Smooth muscle cell (in vitro differentiated cells): ENCODE measurements at regions not wholly inside any gene's neighbourhood (a gene's known extent, or its start where the extent isn't known, plus 50 kb on each side); places are given as distances from the start of the nearest gene placed in this dataset.

ENCODE experiments used
- DNase-seq: peaks from one replicate; lab custom pipeline; 2025; ENCODE audit not compliant: unreplicated experiment; lab: John Stamatoyannopoulos, UW
- H2AFZ ChIP-seq: fragments of 200-600 bp; sonication (generic); 2 replicates; pipeline ENCODE4 v1.6.0; 2016; ENCODE audit warnings: antibody characterized with exemption, low read depth, mild to moderate bottlenecking
- H3F3A ChIP-seq: fragments of 200-600 bp; sonication (generic); 2 replicates; pipeline ENCODE4 v1.6.0; 2017; ENCODE audit warnings: antibody characterized with exemption, low read depth
- H3K27ac ChIP-seq: fragments of 200-600 bp; sonication (generic); 2 replicates; pipeline ENCODE4 v1.5.1; 2016; ENCODE audit warnings: low read depth, mild to moderate bottlenecking
- H3K27me3 ChIP-seq: fragments of 200-600 bp; sonication (generic); 2 replicates; pipeline ENCODE4 v1.6.1; 2016; ENCODE audit warnings: low read depth, mild to moderate bottlenecking
- H3K36me3 ChIP-seq: fragments of 200-600 bp; sonication (generic); 2 replicates; pipeline ENCODE4 v1.5.1; 2016; ENCODE audit warnings: low read depth
- H3K4me1 ChIP-seq: fragments of 200-600 bp; sonication (generic); 2 replicates; pipeline ENCODE4 v1.5.1; 2016; ENCODE audit warnings: low read depth
- H3K4me2 ChIP-seq: fragments of 200-600 bp; sonication (generic); 2 replicates; pipeline ENCODE4 v1.6.0; 2016; ENCODE audit warnings: mild to moderate bottlenecking
- H3K4me3 ChIP-seq: fragments of 200-600 bp; sonication (generic); 2 replicates; pipeline ENCODE4 v1.5.1; 2016; ENCODE audit warnings: mild to moderate bottlenecking
- H3K79me2 ChIP-seq: fragments of 200-600 bp; sonication (generic); 2 replicates; pipeline ENCODE4 v1.6.0; 2016; ENCODE audit warnings: low read depth, mild to moderate bottlenecking
- H3K9ac ChIP-seq: fragments of 200-600 bp; sonication (generic); 2 replicates; pipeline ENCODE4 v1.6.0; 2016; ENCODE audit warnings: low read depth
- H3K9me3 ChIP-seq: fragments of 200-600 bp; sonication (generic); replicated peaks from 2 replicates; pipeline ENCODE4 v1.5.1; 2016; ENCODE audit warnings: low read depth
- H4K20me1 ChIP-seq: fragments of 200-600 bp; sonication (generic); 2 replicates; pipeline ENCODE4 v1.6.0; 2016; ENCODE audit warnings: low read depth
- CTCF ChIP-seq: fragments of 200-600 bp; sonication (generic); IDR thresholded peaks from 2 replicates; pipeline ENCODE4 v1.5.1; 2017; ENCODE audit warnings: borderline replicate concordance, mild to moderate bottlenecking, antibody characterized with exemption; ENCODE audit not compliant: insufficient read depth, poor library complexity, severe bottlenecking
- WGBS: methylation state at CpG from one replicate; pipeline ENCODE4 v1.1.7; 2016; ENCODE audit warnings: low lambda C conversion rate; 5-methylcytosine and 5-hydroxymethylcytosine counted together

GRCh38 chr20:11604339-11604738 is 313.4 kb upstream of the BTBD3 start:
- Histone ChIP-seq H3K4me1 (no peaks in the 10 kb centered on the region), H2AFZ (no peak overlapping the region), H3K36me3 (no peaks in the 10 kb centered on the region), H3K79me2 (no peaks in the 10 kb centered on the region), H4K20me1 (no peaks in the 10 kb centered on the region), H3K4me2 (no peak overlapping the region), H3K27ac (no peak overlapping the region), H3K27me3 (no peaks in the 10 kb centered on the region), H3K4me3 (no peak overlapping the region), H3K9me3 (no peaks in the 10 kb centered on the region), H3F3A (no peaks in the 10 kb centered on the region), H3K9ac (no peak overlapping the region)
- 85% methylated on average over 1 of the region's 1 CpG for WGBS
- TF ChIP-seq CTCF, result no peak
- DNase-seq, result no peak

- no peak for DNase-seq
- TF ChIP-seq CTCF, result no peak
- H2AFZ ChIP-seq, result no peak overlapping the region
- no peaks in the 10 kb centered on the region for H3K4me1 ChIP-seq
- H3K4me3 ChIP-seq, result no peak overlapping the region
- no peaks in the 10 kb centered on the region for H3K36me3 ChIP-seq
- no peaks in the 10 kb centered on the region for H3K9me3 ChIP-seq
- no peak overlapping the region for H3K27ac ChIP-seq
- no peaks in the 10 kb centered on the region for H3K27me3 ChIP-seq
- no peak overlapping the region for H3K9ac ChIP-seq
- 98% methylated on average over 5 of the region's 5 CpGs for WGBS
- H3K4me2 ChIP-seq, result no peak overlapping the region
- H4K20me1 ChIP-seq, result no peaks in the 10 kb centered on the region
- no peaks in the 10 kb centered on the region for H3K79me2 ChIP-seq
- H3F3A ChIP-seq, result no peaks in the 10 kb centered on the region
These were observed 310.6 kb upstream of the BTBD3 start for GRCh38 chr20:11607047-11607446.

GRCh38 chr20:11608736-11609135 is 309.0 kb upstream of the BTBD3 start:
- no peaks in the 10 kb centered on the region for H3K4me1 ChIP-seq
- no peaks in the 10 kb centered on the region for H4K20me1 ChIP-seq
- H3K79me2 ChIP-seq, result no peaks in the 10 kb centered on the region
- H3K9me3 ChIP-seq, result no peaks in the 10 kb centered on the region
- H3K4me3 ChIP-seq, result no peak overlapping the region
- H3K9ac ChIP-seq, result no peak overlapping the region
- H3K27me3 ChIP-seq, result no peaks in the 10 kb centered on the region
- TF ChIP-seq CTCF, result no peak
- DNase-seq, result no peak
- no peak overlapping the region for H3K27ac ChIP-seq
- 97% methylated on average over 23 of the region's 23 CpGs for WGBS
- H2AFZ ChIP-seq, result no peak overlapping the region
- H3K4me2 ChIP-seq, result no peak overlapping the region
- H3F3A ChIP-seq, result no peaks in the 10 kb centered on the region
- no peaks in the 10 kb centered on the region for H3K36me3 ChIP-seq

- Histone ChIP-seq H3F3A (no peaks in the 10 kb centered on the region), H3K9me3 (no peaks in the 10 kb centered on the region), H3K4me1 (no peaks in the 10 kb centered on the region), H2AFZ (no peak overlapping the region), H3K27ac (no peak overlapping the region), H3K27me3 (no peaks in the 10 kb centered on the region), H3K4me2 (no peak overlapping the region), H3K36me3 (no peaks in the 10 kb centered on the region), H3K4me3 (no peak overlapping the region), H3K79me2 (no peaks in the 10 kb centered on the region), H3K9ac (no peak overlapping the region), H4K20me1 (no peaks in the 10 kb centered on the region)
- WGBS, result 96% methylated on average over 3 of the region's 3 CpGs
- no peak for TF ChIP-seq CTCF
- DNase-seq, result no peak
These were observed 293.0 kb upstream of the BTBD3 start for GRCh38 chr20:11624704-11625103.
